PC-3 (cell line): ENCODE measurements at regions not wholly inside any gene's neighbourhood (a gene's known extent, or its start where the extent isn't known, plus 50 kb on each side); places are given as distances from the start of the nearest gene placed in this dataset.

Source experiments
- ATAC-seq: fragments of 200-7000 bp; cut with Tn5 transposase; 2 replicates; pipeline ENCODE4 v1.9.1; 2020; ENCODE audit warnings: mild to moderate bottlenecking, moderate library complexity
- BruUV-seq: library from RNA; stranded (reverse); fragments of 400-500 nt; replicated peaks from 2 replicates; lab custom pipeline; 2021; lab: Mats Ljungman, UMichigan
- CTCF ChIA-PET: fragments of 300-600 bp; sonication (Branson Sonifier 250); formaldehyde crosslinking; loops from one replicate; lab custom pipeline; 2022; ENCODE audit warnings: antibody characterized with exemption; lab: Charles Lee
- POLR2A ChIA-PET: fragments of 300-600 bp; sonication (Branson Sonifier 250); formaldehyde crosslinking; loops from one replicate; lab custom pipeline; 2022; ENCODE audit warnings: antibody characterized with exemption; ENCODE audit not compliant: unreplicated experiment; lab: Charles Lee
- DNase-seq: peaks from one replicate; pipeline ENCODE4 v3.0.0-alpha.2; 2015
- H2AFZ ChIP-seq: fragments of 300-600 bp; sonication (generic); 2 replicates; pipeline ENCODE4 v1.6.0; 2016; ENCODE audit warnings: antibody characterized with exemption, low read length
- H3F3A ChIP-seq: fragments of 300-600 bp; sonication (generic); one replicate; pipeline ENCODE4 v1.6.0; 2017; ENCODE audit warnings: antibody characterized with exemption, low read length, control low read depth, mild to moderate bottlenecking; ENCODE audit not compliant: unreplicated experiment
- H3K27ac ChIP-seq: fragments of 300-600 bp; sonication (generic); 2 replicates; pipeline ENCODE4 v1.5.1; 2016; ENCODE audit warnings: mild to moderate bottlenecking, low read length
- H3K27me3 ChIP-seq: fragments of 300-600 bp; sonication (generic); 2 replicates; pipeline ENCODE4 v1.6.1; 2016; ENCODE audit warnings: low read length, mixed read lengths
- H3K36me3 ChIP-seq: fragments of 300-600 bp; sonication (generic); 2 replicates; pipeline ENCODE4 v1.6.1; 2016; ENCODE audit warnings: low read depth, mixed run types, low read length, mixed read lengths
- H3K4me1 ChIP-seq: fragments of 300-600 bp; sonication (generic); 2 replicates; pipeline ENCODE4 v1.5.1; 2016; ENCODE audit warnings: low read length; ENCODE audit not compliant: insufficient read depth
- H3K4me2 ChIP-seq: fragments of 300-600 bp; sonication (generic); 2 replicates; pipeline ENCODE4 v1.6.0; 2016; ENCODE audit warnings: low read length
- H3K4me3 ChIP-seq: fragments of 300-600 bp; sonication (generic); 2 replicates; pipeline ENCODE4 v1.5.1; 2016; ENCODE audit warnings: mild to moderate bottlenecking, low read length, mixed read lengths
- H3K79me2 ChIP-seq: fragments of 300-600 bp; sonication (generic); 2 replicates; pipeline ENCODE4 v1.6.1; 2017; ENCODE audit warnings: low read length, mixed read lengths
- H3K9ac ChIP-seq: fragments of 300-600 bp; sonication (generic); 2 replicates; pipeline ENCODE4 v1.6.0; 2016; ENCODE audit warnings: mild to moderate bottlenecking, low read length
- H3K9me2 ChIP-seq: fragments of 300-600 bp; sonication (generic); replicated peaks from 2 replicates; pipeline ENCODE4 v1.6.1; 2016; ENCODE audit warnings: mixed run types, low read length, mixed read lengths
- H3K9me3 ChIP-seq: fragments of 300-600 bp; sonication (generic); 2 replicates; pipeline ENCODE4 v1.6.1; 2016; ENCODE audit warnings: low read length, mixed read lengths
- H4K20me1 ChIP-seq: fragments of 300-600 bp; sonication (generic); 2 replicates; pipeline ENCODE4 v1.6.1; 2016; ENCODE audit warnings: low read length, mixed read lengths
- EZH2 ChIP-seq: fragments of 300-600 bp; sonication (generic); IDR thresholded peaks from one replicate; pipeline ENCODE4 v1.6.1; 2017; ENCODE audit warnings: antibody characterized with exemption, mild to moderate bottlenecking, low read length; ENCODE audit not compliant: unreplicated experiment
- EZH2phosphoT487 ChIP-seq: fragments of 300-600 bp; sonication (generic); IDR thresholded peaks from 2 replicates; pipeline ENCODE4 v1.6.1; 2018; ENCODE audit warnings: mild to moderate bottlenecking, antibody characterized with exemption, low read length, borderline replicate concordance
- intact Hi-C: fragments of 100-400 bp; cut with micrococcal nuclease; formaldehyde crosslinking; loops from 2 replicates; pipeline ENCODE4 v1.9.0; 2023
- TF ChIP-seq, protein P1 (sequence below): fragments of 300-600 bp; sonication (generic); conservative IDR thresholded peaks from 2 replicates; pipeline ENCODE4 v1.5.1; 2017; ENCODE audit warnings: antibody characterized with exemption, low read depth, mild to moderate bottlenecking, low read length

DNA sequence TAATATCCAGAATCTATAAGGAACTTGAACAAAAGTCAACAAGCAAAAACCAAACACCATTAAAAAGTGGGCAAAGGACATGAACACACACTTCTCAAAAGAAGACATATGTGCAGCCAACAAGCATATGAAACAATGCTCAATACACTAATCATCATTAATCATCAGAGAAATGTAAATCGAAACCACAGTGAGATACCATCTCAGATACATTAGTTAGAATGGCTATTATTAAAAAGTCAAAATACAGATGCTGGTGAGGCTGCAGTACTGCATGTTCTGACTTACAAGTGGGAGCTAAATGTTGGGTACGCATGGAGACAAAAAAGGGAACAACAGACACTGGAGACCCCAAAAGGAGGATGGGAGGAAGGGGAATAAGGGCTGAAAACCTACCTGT is 67.1 kb downstream of the BLTP3B start:
- H3K36me3 ChIP-seq = peaks cover 3% of the 10 kb centered on the region; the same call in 1 of the 2 replicates
- no peaks in the 10 kb centered on the region for H3K9me2 ChIP-seq
- ATAC-seq = peak; percentile 48
- POLR2A ChIA-PET = no interaction called here
- H3K4me1 ChIP-seq = peaks cover 7% of the 10 kb centered on the region; the same call in 1 of the 2 replicates
- intact Hi-C loops = loop anchor here (5.0 kb wide), 2 partner anchors 152 to 263 kb away; no protein-coding TSS in a partner anchor
- no peak overlapping the region for H3K9ac ChIP-seq
- no peaks in the 10 kb centered on the region for H3K27me3 ChIP-seq
- no peaks in the 10 kb centered on the region for H3K9me3 ChIP-seq
- no peaks in the 10 kb centered on the region for H3F3A ChIP-seq
- H3K79me2 ChIP-seq = no peaks in the 10 kb centered on the region
- H3K4me2 ChIP-seq = no peak overlapping the region
- H4K20me1 ChIP-seq = no peaks in the 10 kb centered on the region
- CTCF ChIA-PET = no interaction called here
- no peak overlapping the region for H3K27ac ChIP-seq
- BruUV-seq = no TSS peak
- TF ChIP-seq EZH2phosphoT487 (no peak), EZH2 (no peak)
- TF ChIP-seq, protein P1, sequence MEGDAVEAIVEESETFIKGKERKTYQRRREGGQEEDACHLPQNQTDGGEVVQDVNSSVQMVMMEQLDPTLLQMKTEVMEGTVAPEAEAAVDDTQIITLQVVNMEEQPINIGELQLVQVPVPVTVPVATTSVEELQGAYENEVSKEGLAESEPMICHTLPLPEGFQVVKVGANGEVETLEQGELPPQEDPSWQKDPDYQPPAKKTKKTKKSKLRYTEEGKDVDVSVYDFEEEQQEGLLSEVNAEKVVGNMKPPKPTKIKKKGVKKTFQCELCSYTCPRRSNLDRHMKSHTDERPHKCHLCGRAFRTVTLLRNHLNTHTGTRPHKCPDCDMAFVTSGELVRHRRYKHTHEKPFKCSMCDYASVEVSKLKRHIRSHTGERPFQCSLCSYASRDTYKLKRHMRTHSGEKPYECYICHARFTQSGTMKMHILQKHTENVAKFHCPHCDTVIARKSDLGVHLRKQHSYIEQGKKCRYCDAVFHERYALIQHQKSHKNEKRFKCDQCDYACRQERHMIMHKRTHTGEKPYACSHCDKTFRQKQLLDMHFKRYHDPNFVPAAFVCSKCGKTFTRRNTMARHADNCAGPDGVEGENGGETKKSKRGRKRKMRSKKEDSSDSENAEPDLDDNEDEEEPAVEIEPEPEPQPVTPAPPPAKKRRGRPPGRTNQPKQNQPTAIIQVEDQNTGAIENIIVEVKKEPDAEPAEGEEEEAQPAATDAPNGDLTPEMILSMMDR = no peak
- H3K4me3 ChIP-seq = no peak overlapping the region
- DNase-seq = peak; percentile 28
- no peak overlapping the region for H2AFZ ChIP-seq

DNA sequence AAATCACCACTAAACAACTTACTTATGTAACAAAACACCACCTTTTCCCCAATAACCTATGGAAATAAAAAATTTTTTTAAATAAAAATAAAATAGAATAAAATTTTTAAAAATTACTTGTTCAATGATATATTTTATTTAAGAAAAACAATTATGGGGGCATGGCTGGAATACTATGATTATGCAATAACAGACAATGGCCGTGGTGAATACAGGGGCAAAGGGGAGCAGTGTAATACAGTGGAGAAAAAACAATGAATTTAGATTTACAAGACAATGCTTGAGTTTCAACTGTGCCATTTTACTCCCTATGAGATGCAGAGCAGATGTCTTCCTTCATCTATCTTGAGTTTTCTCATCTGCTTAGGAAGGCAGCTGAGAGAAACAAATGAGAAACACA is 72.9 kb downstream of the BLTP3B start:
- Histone ChIP-seq H3K27me3 (no peaks in the 10 kb centered on the region), H3K27ac (no peak overlapping the region), H4K20me1 (no peaks in the 10 kb centered on the region), H3F3A (no peaks in the 10 kb centered on the region), H3K9me3 (no peaks in the 10 kb centered on the region), H3K36me3 (peaks cover 15% of the 10 kb centered on the region; the same call in 1 of the 2 replicates), H3K4me3 (no peak overlapping the region), H2AFZ (no peak overlapping the region), H3K9me2 (no peaks in the 10 kb centered on the region), H3K9ac (no peak overlapping the region), H3K79me2 (no peaks in the 10 kb centered on the region), H3K4me1 (no peaks in the 10 kb centered on the region), H3K4me2 (no peak overlapping the region)
- no peak for DNase-seq
- TF ChIP-seq, protein P1 = no peak
- no peak for TF ChIP-seq EZH2
- TF ChIP-seq EZH2phosphoT487 = no peak
- ChIA-PET CTCF (no interaction called here), POLR2A (no interaction called here)
- no peak for ATAC-seq
- no TSS peak for BruUV-seq
- intact Hi-C loops = no loop called here

DNA sequence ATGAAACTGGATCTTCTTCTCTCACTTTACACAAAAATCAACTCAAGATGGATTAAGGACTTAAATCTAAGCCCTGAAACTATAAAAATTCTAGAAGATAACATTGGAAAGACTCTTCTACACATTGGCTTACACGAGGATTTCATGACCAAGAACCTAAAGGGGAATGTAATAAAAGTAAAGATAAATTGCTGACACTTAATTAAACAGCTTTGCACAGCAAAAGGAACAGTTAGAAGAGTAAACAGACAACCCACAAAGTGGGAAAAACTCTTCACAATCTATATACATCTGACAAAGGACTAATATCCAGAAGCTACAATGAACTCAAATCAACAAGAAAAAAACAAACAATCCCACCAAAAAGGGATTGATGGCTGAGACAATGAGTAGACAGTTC is 74.4 kb downstream of the BLTP3B start:
- Histone ChIP-seq H3K79me2 (no peaks in the 10 kb centered on the region), H3K4me2 (no peak overlapping the region), H3K9ac (no peak overlapping the region), H3K9me3 (no peaks in the 10 kb centered on the region), H3K9me2 (no peaks in the 10 kb centered on the region), H3K27me3 (no peaks in the 10 kb centered on the region), H3K27ac (no peak overlapping the region), H2AFZ (no peak overlapping the region), H3F3A (no peaks in the 10 kb centered on the region), H3K36me3 (peaks cover 15% of the 10 kb centered on the region; the same call in 1 of the 2 replicates), H4K20me1 (no peaks in the 10 kb centered on the region), H3K4me1 (no peaks in the 10 kb centered on the region), H3K4me3 (no peak overlapping the region)
- TF ChIP-seq EZH2phosphoT487 (no peak), EZH2 (no peak)
- TF ChIP-seq, protein P1 = no peak
- intact Hi-C loops = no loop called here
- POLR2A ChIA-PET = no interaction called here
- ATAC-seq (no peak), DNase-seq (no peak)
- no TSS peak for BruUV-seq
- CTCF ChIA-PET = no interaction called here
